GM19452 (cell line): ENCODE measurements at regions not wholly inside any gene's neighbourhood (a gene's known extent, or its start where the extent isn't known, plus 50 kb on each side); places are given as distances from the start of the nearest gene placed in this dataset.

ENCODE experiments used
- ATAC-seq: cut with Tn5 transposase; IDR thresholded peaks from one replicate; pipeline ENCODE4 v1.9.1; 2021; ENCODE audit not compliant: unreplicated experiment

- no peak for ATAC-seq
These were observed 61.9 kb upstream of the TMPO start for GRCh38 chr12:98453492-98453891.

GRCh38 chr12:98456041-98456440, 59.3 kb upstream of the TMPO start:
- no peak for ATAC-seq

- no peak for ATAC-seq
These were observed 58.5 kb upstream of the TMPO start for GRCh38 chr12:98456576-98457573.

- no peak for ATAC-seq
These were observed 51.2 kb upstream of the TMPO start for GRCh38 chr12:98464190-98464589.

- no peak for ATAC-seq
These were observed 49.9 kb upstream of the TMPO start for GRCh38 chr12:98465505-98465904.
